NT2/D1 (cell line): ENCODE measurements at regions not wholly inside any gene's neighbourhood (a gene's known extent, or its start where the extent isn't known, plus 50 kb on each side); places are given as distances from the start of the nearest gene placed in this dataset.

Experiments used
- YY1 ChIP-seq: IDR thresholded peaks from 2 replicates; pipeline ENCODE4 v1.6.1; 2011; ENCODE audit not compliant: insufficient read length, insufficient read depth
- ZNF274 ChIP-seq: IDR thresholded peaks from 2 replicates; pipeline ENCODE4 v1.6.1; 2011; ENCODE audit warnings: mild to moderate bottlenecking, low read depth, low read length

DNA sequence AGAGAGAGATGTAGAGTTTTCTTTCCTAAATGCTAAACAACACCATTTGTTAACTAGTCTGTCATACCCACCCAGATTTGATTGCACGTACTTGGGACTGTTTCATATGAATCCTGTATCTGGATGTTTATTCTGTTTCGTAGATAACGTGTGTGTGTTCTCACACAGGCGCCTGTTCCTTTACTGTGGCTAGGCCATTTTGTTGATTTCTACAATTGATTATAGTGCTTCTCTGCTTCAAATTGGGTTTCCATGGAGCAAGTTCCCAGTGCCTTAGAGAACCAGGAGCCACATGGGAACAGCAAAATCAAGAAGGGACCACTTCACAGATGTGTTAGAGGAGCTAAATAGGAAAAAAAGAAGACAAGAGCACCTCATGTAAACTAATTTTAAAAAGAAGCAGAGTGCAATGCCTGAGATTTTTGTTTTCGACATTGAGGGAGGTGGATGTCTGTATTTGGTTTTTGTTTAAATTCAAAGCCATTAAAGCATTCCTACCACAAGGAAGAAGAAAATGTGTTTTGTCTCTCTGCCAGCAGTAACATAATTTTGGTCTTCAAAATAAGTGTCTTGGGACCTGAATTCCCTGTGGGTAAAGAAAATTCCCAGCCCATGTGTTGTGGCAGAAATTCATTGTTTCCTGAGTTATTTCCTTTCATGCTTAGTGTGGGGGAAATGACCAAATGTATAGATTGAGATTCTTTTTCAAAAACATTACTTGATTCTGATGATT lies 424.0 kb upstream of the C2CD4B start:
- TF ChIP-seq ZNF274 (no peak), YY1 (no peak)
